ENCODE measurements at regions not wholly inside any gene's neighbourhood (a gene's known extent, or its start where the extent isn't known, plus 50 kb on each side); places are given as distances from the start of the nearest gene placed in this dataset.

- Mint-ChIP-seq H3K4me3 (no peak overlapping the region), H3K9me3 (no peaks in the 10 kb centered on the region), H3K27ac (peak overlapping the region; percentile 45), H3K36me3 (no peaks in the 10 kb centered on the region), H3K27me3 (peaks cover 41% of the 10 kb centered on the region), H3K4me1 (peaks cover 19% of the 10 kb centered on the region)
- CTCF ChIA-PET = interaction anchor here (2.1 kb wide), 1 partner anchor 131 kb away, joined by 4 read pairs; no protein-coding TSS in a partner anchor
- DNase-seq = no peak
Measured at GRCh38 chr6:169962604-169963469, 211.4 kb downstream of the ERMARD start.

- DNase-seq = no peak
- H3K27ac Mint-ChIP-seq = peak overlapping the region; percentile 45
Measured at GRCh38 chr6:169961772-169962561, 210.5 kb downstream of the ERMARD start.

GRCh38 chr6:169960886-169961611, 209.6 kb downstream of the ERMARD start:
- Mint-ChIP-seq H3K27me3 (peaks cover 38% of the 10 kb centered on the region), H3K4me1 (peaks cover 19% of the 10 kb centered on the region), H3K9me3 (no peaks in the 10 kb centered on the region), H3K36me3 (no peaks in the 10 kb centered on the region), H3K27ac (no peak overlapping the region), H3K4me3 (no peak overlapping the region)
- CTCF ChIA-PET = no interaction called here
- DNase-seq = no peak

More at GRCh38 chr6:169961772-169962561, 210.5 kb downstream of the ERMARD start:
- H3K9me3 Mint-ChIP-seq = no peaks in the 10 kb centered on the region
- peaks cover 19% of the 10 kb centered on the region for H3K4me1 Mint-ChIP-seq
- no peak overlapping the region for H3K4me3 Mint-ChIP-seq
- no peaks in the 10 kb centered on the region for H3K36me3 Mint-ChIP-seq
- peaks cover 41% of the 10 kb centered on the region for H3K27me3 Mint-ChIP-seq
- CTCF ChIA-PET = no interaction called here

GRCh38 chr6:169960521-169960885, 209.1 kb downstream of the ERMARD start:
- no peak for DNase-seq
- CTCF ChIA-PET = interaction anchor here (0.6 kb wide), 1 partner anchor 127 kb away, joined by 3 read pairs; no protein-coding TSS in a partner anchor
- H3K4me1 Mint-ChIP-seq = peaks cover 19% of the 10 kb centered on the region
- no peak overlapping the region for H3K27ac Mint-ChIP-seq
- no peak overlapping the region for H3K4me3 Mint-ChIP-seq
- H3K9me3 Mint-ChIP-seq = no peaks in the 10 kb centered on the region
- no peaks in the 10 kb centered on the region for H3K36me3 Mint-ChIP-seq
- H3K27me3 Mint-ChIP-seq = peaks cover 38% of the 10 kb centered on the region

- H3K4me3 Mint-ChIP-seq = no peak overlapping the region
- CTCF ChIA-PET = interaction anchor here (0.6 kb wide), 1 partner anchor 127 kb away, joined by 3 read pairs; no protein-coding TSS in a partner anchor
- no peaks in the 10 kb centered on the region for H3K9me3 Mint-ChIP-seq
- H3K27ac Mint-ChIP-seq = no peak overlapping the region
- H3K4me1 Mint-ChIP-seq = peaks cover 19% of the 10 kb centered on the region
- DNase-seq = no peak
- peaks cover 38% of the 10 kb centered on the region for H3K27me3 Mint-ChIP-seq
- H3K36me3 Mint-ChIP-seq = no peaks in the 10 kb centered on the region
Measured at GRCh38 chr6:169960003-169960344, 208.6 kb downstream of the ERMARD start.

GRCh38 chr6:169959136-169960002, 207.9 kb downstream of the ERMARD start:
- peak; percentile 62 for DNase-seq
- CTCF ChIA-PET = no interaction called here
- H3K4me3 Mint-ChIP-seq = no peak overlapping the region
- H3K9me3 Mint-ChIP-seq = no peaks in the 10 kb centered on the region
- H3K4me1 Mint-ChIP-seq = peaks cover 19% of the 10 kb centered on the region
- peaks cover 42% of the 10 kb centered on the region for H3K27me3 Mint-ChIP-seq
- H3K36me3 Mint-ChIP-seq = no peaks in the 10 kb centered on the region
- H3K27ac Mint-ChIP-seq = peak overlapping the region; percentile 73

GRCh38 chr6:169958510-169958909, 207.1 kb downstream of the ERMARD start:
- Mint-ChIP-seq H3K36me3 (no peaks in the 10 kb centered on the region), H3K27ac (no peak overlapping the region), H3K9me3 (no peaks in the 10 kb centered on the region), H3K4me3 (no peak overlapping the region), H3K4me1 (peaks cover 19% of the 10 kb centered on the region), H3K27me3 (peaks cover 40% of the 10 kb centered on the region)
- CTCF ChIA-PET = no interaction called here
- DNase-seq = no peak

- Mint-ChIP-seq H3K4me3 (no peak overlapping the region), H3K9me3 (no peaks in the 10 kb centered on the region), H3K4me1 (peaks cover 19% of the 10 kb centered on the region), H3K36me3 (no peaks in the 10 kb centered on the region), H3K27me3 (peaks cover 35% of the 10 kb centered on the region), H3K27ac (no peak overlapping the region)
- DNase-seq = no peak
- CTCF ChIA-PET = no interaction called here
Measured at GRCh38 chr6:169957351-169957963, 206.0 kb downstream of the ERMARD start.

- Mint-ChIP-seq H3K36me3 (no peaks in the 10 kb centered on the region), H3K9me3 (no peaks in the 10 kb centered on the region), H3K4me1 (peaks cover 19% of the 10 kb centered on the region), H3K27ac (no peak overlapping the region), H3K4me3 (no peak overlapping the region), H3K27me3 (peaks cover 28% of the 10 kb centered on the region)
- no peak for DNase-seq
- CTCF ChIA-PET = no interaction called here
Measured at GRCh38 chr6:169956580-169956979, 205.2 kb downstream of the ERMARD start.

- Mint-ChIP-seq H3K4me1 (peaks cover 16% of the 10 kb centered on the region), H3K36me3 (no peaks in the 10 kb centered on the region), H3K4me3 (no peak overlapping the region), H3K27ac (no peak overlapping the region), H3K27me3 (peaks cover 21% of the 10 kb centered on the region), H3K9me3 (no peaks in the 10 kb centered on the region)
- CTCF ChIA-PET = interaction anchor here (0.8 kb wide), 1 partner anchor 165 kb away, joined by 3 read pairs; no protein-coding TSS in a partner anchor
- DNase-seq = no peak
Measured at GRCh38 chr6:169955731-169956437, 204.5 kb downstream of the ERMARD start.

GRCh38 chr6:169954977-169955376, 203.6 kb downstream of the ERMARD start:
- Mint-ChIP-seq H3K9me3 (no peaks in the 10 kb centered on the region), H3K36me3 (no peaks in the 10 kb centered on the region)
- DNase-seq = no peak

GRCh38 chr6:169953686-169954085, 202.3 kb downstream of the ERMARD start:
- Mint-ChIP-seq H3K4me1 (peaks cover 7% of the 10 kb centered on the region), H3K27me3 (peaks cover 9% of the 10 kb centered on the region), H3K36me3 (no peaks in the 10 kb centered on the region), H3K4me3 (no peak overlapping the region), H3K27ac (no peak overlapping the region), H3K9me3 (no peaks in the 10 kb centered on the region)
- no peak for DNase-seq
- CTCF ChIA-PET = no interaction called here

More at GRCh38 chr6:169954977-169955376, 203.6 kb downstream of the ERMARD start:
- Mint-ChIP-seq H3K27ac (no peak overlapping the region), H3K4me3 (no peak overlapping the region), H3K27me3 (peaks cover 18% of the 10 kb centered on the region), H3K4me1 (peaks cover 16% of the 10 kb centered on the region)
- CTCF ChIA-PET = no interaction called here
